ENCODE measurements at regions not wholly inside any gene's neighbourhood (a gene's known extent, or its start where the extent isn't known, plus 50 kb on each side); places are given as distances from the start of the nearest gene placed in this dataset.
"Not testable (repeated sequence)": the region's sequence is repeated elsewhere in the genome, so short reads cannot be mapped to it uniquely, and the experiment has no call there.

GRCh38 chr3:28033059-28033784, 208.2 kb upstream of the CMC1 start:
- no peak for DNase-seq (ENCODE audit: low spot score)

- no peak for DNase-seq (ENCODE audit: low spot score)
Measured at GRCh38 chr3:28036599-28037575, 204.5 kb upstream of the CMC1 start.

DNA sequence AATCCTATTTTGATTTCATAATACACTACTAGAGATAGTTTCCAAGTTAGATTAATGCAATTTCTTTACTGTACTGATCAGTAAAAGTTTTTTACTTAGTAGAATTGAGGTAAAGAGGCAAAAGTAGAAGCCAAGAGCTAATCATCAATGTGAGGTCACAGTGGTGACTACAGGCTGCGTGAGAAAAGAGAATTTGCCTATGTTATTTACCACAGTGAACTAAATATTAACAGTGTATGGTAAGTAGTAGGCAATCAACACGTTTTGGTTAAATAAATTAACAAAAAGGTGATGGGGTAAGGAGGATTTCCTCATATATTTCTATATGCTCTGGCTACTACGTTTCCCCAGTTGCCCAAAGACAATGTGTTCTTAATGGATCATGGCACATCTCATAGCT, 202.2 kb upstream of the CMC1 start:
- DNase-seq (ENCODE audit: low spot score), result no peak

DNA sequence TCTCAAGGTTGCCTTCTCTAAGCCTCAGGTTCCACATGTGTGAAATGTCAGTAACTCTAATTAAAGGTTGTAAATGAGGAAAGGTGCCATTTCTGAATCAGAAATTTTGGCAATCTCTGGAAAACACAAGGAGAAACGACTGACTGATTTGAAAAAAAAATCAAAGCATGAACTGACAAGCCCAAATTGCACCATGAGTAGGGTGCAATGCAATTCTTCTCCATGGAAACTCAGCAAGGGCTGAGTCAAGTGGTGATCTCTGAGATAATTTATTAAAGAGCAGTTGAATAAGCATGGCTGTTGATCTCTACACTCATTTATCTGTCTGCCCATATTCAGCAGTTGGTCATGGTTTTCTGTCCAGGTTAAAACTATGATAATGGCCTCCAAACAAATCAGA, 201.6 kb upstream of the CMC1 start:
- no peak for DNase-seq (ENCODE audit: low spot score)

- no peak for DNase-seq (ENCODE audit: low spot score)
Measured at GRCh38 chr3:28042095-28042635, 199.3 kb upstream of the CMC1 start.

DNA sequence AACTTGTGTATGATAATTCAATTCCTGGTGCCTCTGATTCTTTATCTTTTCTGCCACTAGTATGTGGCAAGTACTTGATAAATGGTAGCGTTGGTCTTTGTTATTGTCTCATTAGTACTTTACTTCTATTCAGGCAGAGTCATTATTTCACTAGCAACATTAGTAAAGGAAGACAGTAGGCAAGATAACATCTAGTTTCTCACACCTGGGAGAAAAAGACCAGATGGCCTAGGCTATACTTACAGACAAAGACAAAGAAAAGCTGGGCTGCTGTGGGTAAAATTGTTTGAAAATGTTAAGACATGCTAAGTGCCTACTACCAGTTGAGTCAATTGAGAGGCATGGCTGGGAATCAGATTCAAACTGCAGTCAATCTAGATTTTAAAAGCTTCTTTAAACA, 198.7 kb upstream of the CMC1 start:
- no peak for DNase-seq (ENCODE audit: low spot score)

- no peak for DNase-seq (ENCODE audit: low spot score)
Measured at GRCh38 chr3:28050120-28050519, 191.3 kb upstream of the CMC1 start.

GRCh38 chr3:28050885-28051284, 190.5 kb upstream of the CMC1 start:
- DNase-seq (ENCODE audit: low spot score), result peak; percentile 74

- DNase-seq (ENCODE audit: low spot score), result no peak
Measured at GRCh38 chr3:28053759-28054158, 187.7 kb upstream of the CMC1 start.

DNA sequence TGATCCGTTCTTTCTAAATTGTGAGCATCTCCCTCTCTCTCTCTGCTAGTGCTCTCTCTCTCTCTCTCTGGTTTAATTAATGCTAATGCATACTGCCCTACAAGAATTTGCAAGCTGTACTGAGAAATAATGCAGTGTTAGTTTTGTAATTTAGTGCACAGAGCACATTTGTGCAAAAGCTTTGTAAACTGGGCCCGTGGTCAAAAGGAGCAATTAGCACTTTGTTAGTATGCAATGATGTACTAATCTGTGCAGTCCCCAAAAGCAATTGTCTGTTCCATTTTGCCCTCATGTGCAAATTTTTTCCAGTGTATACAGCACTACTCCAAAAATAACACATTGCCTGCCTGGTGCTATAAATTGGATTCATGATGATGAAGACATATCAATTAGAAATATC, 184.6 kb upstream of the CMC1 start:
- no peak for DNase-seq (ENCODE audit: low spot score)

DNA sequence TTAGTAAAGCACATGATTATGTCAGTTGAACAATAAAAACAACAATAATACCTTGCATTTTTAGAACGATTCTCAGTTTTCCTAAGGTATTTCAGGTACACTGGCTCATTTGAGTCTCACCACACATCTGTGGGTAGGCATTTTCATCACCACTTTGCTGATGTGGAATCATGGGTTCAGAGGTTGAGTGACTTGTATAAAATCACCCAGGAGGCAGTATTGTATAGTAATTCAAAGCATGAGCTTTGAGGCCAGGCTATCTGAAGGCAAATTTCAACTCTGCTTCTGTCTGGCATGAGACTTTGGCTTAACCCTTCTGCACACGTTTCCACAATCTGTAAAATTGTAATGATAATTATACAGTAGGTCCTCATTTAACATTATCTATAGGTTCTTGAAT, 183.9 kb upstream of the CMC1 start:
- DNase-seq (ENCODE audit: low spot score), result no peak

GRCh38 chr3:28059199-28059598, 182.2 kb upstream of the CMC1 start:
- DNase-seq (ENCODE audit: low spot score), result not testable (repeated sequence)

DNA sequence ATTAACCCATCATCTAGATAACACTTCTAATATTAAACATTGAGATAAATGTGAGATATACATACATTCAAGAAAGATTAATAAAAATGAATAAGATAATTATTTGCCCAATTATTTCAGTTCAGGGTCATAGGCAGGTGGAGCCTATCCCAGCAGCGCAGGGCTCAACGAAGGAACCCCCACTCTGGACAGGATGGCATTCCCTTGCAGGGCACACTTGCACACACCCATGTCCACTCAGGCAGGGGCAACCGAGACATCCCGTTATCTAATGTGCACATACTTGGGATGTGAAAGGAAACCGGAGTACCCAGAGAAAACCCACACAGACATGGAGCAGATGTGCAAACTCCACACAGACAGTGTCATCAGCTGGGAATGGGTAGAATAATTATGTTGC, 175.4 kb upstream of the CMC1 start:
- no peak for DNase-seq (ENCODE audit: low spot score)

- no peak for DNase-seq (ENCODE audit: low spot score)
Measured at GRCh38 chr3:28067014-28067413, 174.4 kb upstream of the CMC1 start.

- DNase-seq (ENCODE audit: low spot score), result no peak
Measured at GRCh38 chr3:28068342-28068741, 173.1 kb upstream of the CMC1 start.

GRCh38 chr3:28069438-28069837, 172.0 kb upstream of the CMC1 start:
- DNase-seq (ENCODE audit: low spot score), result no peak

GRCh38 chr3:28076246-28076645, 165.2 kb upstream of the CMC1 start:
- DNase-seq (ENCODE audit: low spot score), result no peak

DNA sequence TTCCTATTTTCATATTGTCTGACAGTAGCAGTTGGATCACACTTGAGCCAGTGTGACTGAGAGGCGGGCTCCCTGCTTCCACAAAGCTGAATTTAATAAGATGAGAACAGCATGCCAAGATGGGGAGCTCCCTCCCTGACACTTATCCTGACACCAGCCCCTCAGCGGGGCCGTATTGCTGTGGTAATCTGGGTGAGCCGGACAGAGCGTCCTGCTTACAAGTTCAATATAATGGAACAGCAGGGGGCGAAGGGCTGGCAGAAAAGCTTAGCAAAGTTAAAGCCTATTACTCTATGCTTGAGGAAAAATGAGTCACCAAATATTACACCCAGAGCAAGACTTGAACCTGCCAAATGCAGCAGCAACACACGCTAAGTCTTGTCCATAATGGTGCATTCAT, 163.8 kb upstream of the CMC1 start:
- no peak for DNase-seq (ENCODE audit: low spot score)

DNA sequence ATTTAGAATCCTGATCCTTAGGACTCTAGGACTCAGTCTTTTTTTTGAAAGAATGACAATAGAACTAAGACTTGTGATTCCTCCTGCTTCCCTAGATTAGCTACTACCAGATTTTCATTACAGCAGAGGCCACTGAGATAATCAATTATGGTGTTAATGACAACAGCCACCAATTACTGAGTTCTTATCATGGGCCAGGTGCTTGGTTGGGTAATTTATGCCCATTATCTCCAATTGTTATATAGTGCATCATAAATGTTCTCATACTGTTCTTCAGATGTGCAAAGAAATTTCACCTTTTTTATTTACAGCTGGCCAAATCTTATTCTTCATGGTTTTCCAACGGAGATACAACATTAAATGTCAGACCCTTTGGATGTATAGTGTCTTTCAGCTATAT, 162.9 kb upstream of the CMC1 start:
- no peak for DNase-seq (ENCODE audit: low spot score)

DNA sequence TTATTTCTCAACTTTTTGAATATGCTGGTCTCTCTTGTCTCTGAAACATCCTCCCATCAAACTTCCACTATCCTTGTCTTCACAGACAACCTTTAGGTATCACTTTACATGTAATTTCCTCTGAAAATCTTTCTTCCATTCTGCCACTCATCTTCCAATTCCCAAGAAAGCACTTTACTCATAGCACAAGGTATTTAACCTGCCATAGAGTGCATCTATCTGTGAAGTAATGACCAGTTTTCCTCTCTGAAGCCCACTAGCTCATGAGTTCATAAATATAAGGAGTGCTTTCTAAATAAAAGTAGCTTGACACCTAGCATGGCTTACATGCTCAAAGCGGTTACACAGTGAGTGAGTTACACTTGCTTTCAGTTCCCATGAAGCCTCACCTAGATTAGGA, 160.7 kb upstream of the CMC1 start:
- DNase-seq (ENCODE audit: low spot score), result no peak

- no peak for DNase-seq (ENCODE audit: low spot score)
Measured at GRCh38 chr3:28081533-28081947, 159.9 kb upstream of the CMC1 start.

DNA sequence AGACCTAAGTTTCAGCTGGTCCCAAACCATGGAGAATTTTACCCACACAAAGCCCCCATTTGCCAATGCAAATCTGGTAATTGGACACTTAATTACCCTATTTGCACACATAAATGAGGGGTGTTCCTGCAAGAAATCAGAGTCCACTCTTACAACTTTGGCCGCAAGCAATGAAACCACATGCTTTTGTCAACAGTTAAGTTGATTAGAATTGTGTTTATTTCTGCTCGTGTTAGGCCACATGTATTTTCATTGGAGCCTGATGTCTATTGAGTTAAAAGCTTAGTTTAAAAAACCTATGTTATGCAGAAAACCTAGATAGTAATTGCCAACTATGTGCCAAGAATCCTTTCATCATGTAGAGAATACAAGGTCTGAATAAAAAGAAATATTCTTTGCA, 153.8 kb upstream of the CMC1 start:
- no peak for DNase-seq (ENCODE audit: low spot score)
